ENCODE measurements at regions not wholly inside any gene's neighbourhood (a gene's known extent, or its start where the extent isn't known, plus 50 kb on each side); places are given as distances from the start of the nearest gene placed in this dataset.

- TF ChIP-seq POLR2AphosphoS5 (IDR thresholded peaks at IDR 0.05; ENCODE audit: low read depth, low read length) (no peak), TAF1 (IDR thresholded peaks at IDR 0.05; ENCODE audit: borderline replicate concordance, low read depth, low read length) (no peak)
Measured at GRCh38 chr10:21161647-21162046, 264.5 kb upstream of the NEBL start.
